ENCODE measurements at regions not wholly inside any gene's neighbourhood (a gene's known extent, or its start where the extent isn't known, plus 50 kb on each side); places are given as distances from the start of the nearest gene placed in this dataset.
"Not testable (repeated sequence)": the region's sequence is repeated elsewhere in the genome, so short reads cannot be mapped to it uniquely, and the experiment has no call there.

- no peak overlapping the region for H3K4me3 ChIP-seq (replicated peaks in 1 of 2; ENCODE audit: low read depth in 2 of 2, low read length in 2 of 2)
- DNase-seq (ENCODE audit: low read depth in 2 of 2) = peak in 1 of 2 donors; percentile 0
- no peak for TF ChIP-seq CTCF (IDR thresholded peaks at IDR 0.05; ENCODE audit: low read depth, low read length)
These were observed 1382.6 kb downstream of the GATA3 start for GRCh38 chr10:9437131-9437530.

DNA sequence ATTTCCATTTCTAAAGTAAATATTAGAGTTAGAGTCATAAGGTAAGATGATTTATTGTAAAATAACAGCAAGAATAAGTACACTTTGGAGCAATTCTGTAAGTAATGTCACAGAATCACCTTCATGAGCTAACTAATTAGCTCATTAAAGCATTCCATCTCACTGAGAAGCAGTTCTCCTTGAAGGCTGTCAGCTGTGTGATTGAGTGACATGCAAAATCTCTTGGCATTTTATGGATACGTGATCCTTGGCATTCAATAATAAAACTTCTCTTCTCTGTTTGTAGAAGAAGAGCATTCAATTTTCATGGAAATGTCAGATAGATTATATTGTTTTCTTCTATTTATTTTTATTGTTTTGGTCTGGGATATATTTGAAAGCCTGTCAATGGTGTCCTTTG, 1389.3 kb downstream of the GATA3 start:
- no peak for TF ChIP-seq CTCF (IDR thresholded peaks at IDR 0.05; ENCODE audit: low read depth, low read length)
- no peak for DNase-seq (ENCODE audit: low read depth in 2 of 2)
- H3K4me3 ChIP-seq (replicated peaks in 1 of 2; ENCODE audit: low read depth in 2 of 2, low read length in 2 of 2) = no peak overlapping the region

DNA sequence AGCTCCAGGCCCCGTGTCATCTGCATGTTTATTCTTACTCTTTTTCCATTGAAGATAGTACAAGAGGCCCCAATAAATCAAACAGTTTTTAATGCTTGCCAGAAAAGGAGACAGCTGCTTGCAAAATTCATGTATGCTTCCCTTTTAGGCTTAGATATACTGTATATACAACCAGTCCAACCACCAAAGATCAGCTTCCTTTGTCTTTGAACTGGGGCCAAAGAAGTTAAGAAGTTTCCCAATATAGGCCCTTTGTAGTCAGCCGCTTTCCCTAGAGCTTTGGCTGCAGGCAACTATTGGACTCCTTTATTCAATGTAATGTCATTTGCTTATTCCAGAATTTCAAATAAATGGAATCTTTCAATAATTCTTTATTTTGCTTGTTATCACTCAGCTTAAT, 1395.0 kb downstream of the GATA3 start:
- no peak overlapping the region for H3K4me3 ChIP-seq (replicated peaks in 1 of 2; ENCODE audit: low read depth in 2 of 2, low read length in 2 of 2)
- no peak for DNase-seq (ENCODE audit: low read depth in 2 of 2)
- no peak for TF ChIP-seq CTCF (IDR thresholded peaks at IDR 0.05; ENCODE audit: low read depth, low read length)

DNA sequence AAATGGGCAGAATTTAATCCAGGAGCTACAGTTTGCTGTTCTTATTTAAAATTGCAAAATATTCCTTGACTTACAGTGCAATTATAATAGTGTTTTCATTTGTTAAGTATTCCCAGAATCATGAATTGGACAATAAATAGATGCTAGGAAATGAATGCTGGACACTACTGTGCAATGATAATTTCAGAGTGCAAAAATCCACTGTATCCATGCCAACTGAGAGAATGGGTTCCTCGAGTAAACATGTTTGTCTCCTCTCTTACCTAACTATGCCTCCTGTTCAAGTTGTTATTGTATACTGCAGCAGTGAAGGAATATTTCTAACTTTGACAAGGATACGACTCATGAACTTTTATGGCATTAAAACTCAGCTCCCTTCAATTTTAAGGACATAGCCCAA, 1396.3 kb downstream of the GATA3 start:
- no peak overlapping the region for H3K4me3 ChIP-seq (replicated peaks in 1 of 2; ENCODE audit: low read depth in 2 of 2, low read length in 2 of 2)

DNA sequence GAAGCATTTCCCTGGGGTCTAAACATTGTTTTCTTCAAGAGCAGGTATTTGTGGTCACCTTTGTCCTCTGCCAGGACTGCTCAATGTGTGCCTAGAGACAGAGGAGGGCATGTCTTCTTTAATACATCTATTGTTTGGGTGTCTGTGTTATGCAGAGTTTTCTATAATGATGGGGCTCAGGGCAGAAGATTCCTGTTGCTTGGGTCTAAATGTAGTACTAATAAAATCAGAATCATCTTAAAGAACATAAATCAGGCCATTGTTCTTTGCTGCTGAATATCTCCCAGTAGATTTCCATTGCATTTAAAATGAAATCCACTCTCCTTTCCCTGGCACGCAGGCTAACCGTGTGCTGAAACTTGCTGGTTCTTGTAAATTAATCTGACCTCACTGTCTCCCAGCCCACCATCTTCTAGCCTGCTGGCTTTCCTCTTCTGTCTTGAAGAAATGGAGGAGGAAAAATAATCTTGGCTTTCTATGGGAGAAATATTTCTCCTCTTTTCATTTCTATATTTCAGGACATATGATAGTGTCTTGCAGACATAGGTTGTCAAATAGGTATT, 1396.8 kb downstream of the GATA3 start:
- TF ChIP-seq CTCF (IDR thresholded peaks at IDR 0.05; ENCODE audit: low read depth, low read length) = no peak
- DNase-seq (ENCODE audit: low read depth in 2 of 2) = no peak
- no peak overlapping the region for H3K4me3 ChIP-seq (replicated peaks in 1 of 2; ENCODE audit: low read depth in 2 of 2, low read length in 2 of 2)

More for the DNA sequence above, 1396.3 kb downstream of the GATA3 start:
- DNase-seq (ENCODE audit: low read depth in 2 of 2) = no peak
- no peak for TF ChIP-seq CTCF (IDR thresholded peaks at IDR 0.05; ENCODE audit: low read depth, low read length)

DNA sequence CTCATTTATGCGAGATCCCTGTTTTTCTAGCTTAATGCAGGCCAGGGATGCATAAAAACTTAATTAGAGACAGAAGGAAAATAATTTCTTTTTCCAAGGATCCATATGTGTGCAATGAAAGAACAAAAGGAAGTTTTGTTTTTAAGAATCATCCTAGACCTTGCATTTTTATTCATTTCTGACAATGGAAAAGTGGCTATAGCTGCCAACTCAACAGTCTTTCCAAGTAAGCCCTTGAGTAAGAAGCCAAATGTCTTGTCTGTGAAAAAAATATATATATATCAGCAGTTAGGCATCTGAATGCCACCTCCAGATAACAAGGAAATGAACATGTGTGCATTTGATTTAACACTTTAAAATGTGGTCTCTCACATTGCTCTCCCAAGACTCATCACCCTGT, 1397.6 kb downstream of the GATA3 start:
- no peak for TF ChIP-seq CTCF (IDR thresholded peaks at IDR 0.05; ENCODE audit: low read depth, low read length)

GRCh38 chr10:9453871-9454270, 1399.4 kb downstream of the GATA3 start:
- H3K4me3 ChIP-seq (replicated peaks in 1 of 2; ENCODE audit: low read depth in 2 of 2, low read length in 2 of 2) = not testable (repeated sequence)
- peak in 1 of 2 donors; percentile 1 for DNase-seq (ENCODE audit: low read depth in 2 of 2)

More for the DNA sequence above, 1397.6 kb downstream of the GATA3 start:
- no peak for DNase-seq (ENCODE audit: low read depth in 2 of 2)
- H3K4me3 ChIP-seq (replicated peaks in 1 of 2; ENCODE audit: low read depth in 2 of 2, low read length in 2 of 2) = no peak overlapping the region
